RWPE1 (cell line): ENCODE measurements at regions not wholly inside any gene's neighbourhood (a gene's known extent, or its start where the extent isn't known, plus 50 kb on each side); places are given as distances from the start of the nearest gene placed in this dataset.

ENCODE experiments used
- CTCF ChIA-PET: fragments of 350-600 bp; sonication (Branson Sonifier 250); formaldehyde crosslinking; extraction: SDS; loops from one replicate; lab custom pipeline; 2021; lab: Yijun Ruan, JAX
- POLR2A ChIA-PET: fragments of 400-600 bp; formaldehyde crosslinking; extraction: SDS; loops from one replicate; lab custom pipeline; 2020; ENCODE audit warnings: antibody characterized with exemption; ENCODE audit not compliant: low non-redundant PET; lab: Yijun Ruan, JAX
- DNase-seq: peaks from one replicate; pipeline ENCODE4 v3.0.0; 2012; ENCODE audit warnings: low spot score
- H3K27ac ChIP-seq: fragments of 450-650 bp; 2 replicates; pipeline ENCODE4 v1.5.1; 2017
- CTCF ChIP-seq: fragments of 450-650 bp; conservative IDR thresholded peaks from 2 replicates; pipeline ENCODE4 v1.5.1; 2017; ENCODE audit warnings: low read depth, mild to moderate bottlenecking

- DNase-seq, result no peak
- ChIA-PET CTCF (no interaction called here), POLR2A (no interaction called here)
- H3K27ac ChIP-seq, result no peak overlapping the region
- TF ChIP-seq CTCF, result no peak
Measured at GRCh38 chr13:47239025-47239424, 342.2 kb upstream of the HTR2A start.

- ChIA-PET CTCF (interaction anchor here (0.6 kb wide), 1 partner anchor 31 kb away, joined by 3 read pairs; no protein-coding TSS in a partner anchor), POLR2A (no interaction called here)
- no peak for TF ChIP-seq CTCF
- no peak overlapping the region for H3K27ac ChIP-seq
- no peak for DNase-seq
Measured at GRCh38 chr13:47237571-47237970, 340.7 kb upstream of the HTR2A start.

- ChIA-PET POLR2A (no interaction called here), CTCF (no interaction called here)
- no peak overlapping the region for H3K27ac ChIP-seq
- DNase-seq, result no peak
- no peak for TF ChIP-seq CTCF
Measured at GRCh38 chr13:47233734-47234133, 336.9 kb upstream of the HTR2A start.

GRCh38 chr13:47232516-47232915 lies 335.7 kb upstream of the HTR2A start:
- TF ChIP-seq CTCF, result no peak
- CTCF ChIA-PET, result no interaction called here
- POLR2A ChIA-PET, result no interaction called here
- no peak overlapping the region for H3K27ac ChIP-seq
- DNase-seq, result no peak

- TF ChIP-seq CTCF, result no peak
- CTCF ChIA-PET, result no interaction called here
- no peak overlapping the region for H3K27ac ChIP-seq
- POLR2A ChIA-PET, result no interaction called here
- no peak for DNase-seq
Measured at GRCh38 chr13:47230155-47230554, 333.3 kb upstream of the HTR2A start.

GRCh38 chr13:47226516-47226915 lies 329.7 kb upstream of the HTR2A start:
- CTCF ChIA-PET, result no interaction called here
- no peak for TF ChIP-seq CTCF
- POLR2A ChIA-PET, result no interaction called here
- H3K27ac ChIP-seq, result no peak overlapping the region
- DNase-seq, result no peak
